ENCODE measurements at regions not wholly inside any gene's neighbourhood (a gene's known extent, or its start where the extent isn't known, plus 50 kb on each side); places are given as distances from the start of the nearest gene placed in this dataset.

DNA sequence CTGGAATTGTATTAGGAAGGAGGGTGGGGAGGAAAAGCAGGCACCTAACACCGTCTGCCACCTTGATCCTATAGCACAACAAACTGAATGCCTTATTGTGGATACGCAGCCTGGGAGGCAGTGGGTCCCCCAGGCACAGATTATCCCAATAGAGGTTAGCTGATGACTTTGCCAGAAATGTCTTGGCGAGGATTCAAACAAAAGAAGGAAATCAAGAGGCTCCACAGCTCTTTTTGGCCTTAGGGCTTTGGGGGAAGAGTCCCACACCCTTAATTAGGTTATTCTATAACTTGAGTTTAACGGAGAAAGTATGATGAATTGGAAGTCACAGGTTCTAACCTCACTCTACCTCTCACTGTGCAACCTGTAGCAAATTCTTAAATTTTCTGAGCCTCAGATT is 102.0 kb downstream of the MRPL14 start:
- ChIA-PET POLR2A (interaction anchor here (0.7 to 1.6 kb wide), 4 partner anchors 9 to 49 kb away, joined by 3 to 5 read pairs (median 4); no protein-coding TSS in a partner anchor), CTCF (ENCODE audit: low intra/inter-chr PET ratio) (no interaction called here)
- Histone ChIP-seq H3K9me1 (ENCODE audit: control insufficient read depth, insufficient read depth, low read length) (no peaks in the 10 kb centered on the region), H3K9me3 (replicated peaks; ENCODE audit: control insufficient read depth, insufficient read depth, low read depth, low read length) (no peaks in the 10 kb centered on the region), H3K27me3 (ENCODE audit: control insufficient read depth in 2 of 2, insufficient read depth in 2 of 2, low read length in 2 of 2) (no peaks in the 10 kb centered on the region), H3K36me3 (ENCODE audit: control insufficient read depth, insufficient read depth, low read length) (no peaks in the 10 kb centered on the region), H3K79me2 (ENCODE audit: control insufficient read depth, insufficient read depth, low read length) (no peaks in the 10 kb centered on the region), H3K4me3 (no peak overlapping the region), H2AFZ (ENCODE audit: low read depth, low read length) (no peak overlapping the region), H3K4me2 (ENCODE audit: insufficient read depth, low read length) (no peak overlapping the region), H3K27ac (ENCODE audit: extremely low read depth, low read depth, low read length) (no peak overlapping the region), H4K20me1 (replicated peaks; ENCODE audit: control insufficient read depth, insufficient read depth, low read length) (no peaks in the 10 kb centered on the region), H3K9ac (ENCODE audit: insufficient read depth in 1 of 2, low read depth in 2 of 2, low read length in 2 of 2) (no peak overlapping the region), H3K4me1 (replicated peaks in 1 of 2; ENCODE audit: control insufficient read depth in 2 of 2, insufficient read depth in 2 of 2, low read length in 2 of 2) (peaks cover 2 to 10% of the 10 kb centered on the region in 2 experiments; a peak in 2 of 5 replicates)
- 63% methylated on average over 4 of the region's 4 CpGs for WGBS (ENCODE audit: insufficient coverage, low coverage, missing lambda C conversion rate)
- in situ Hi-C loops (cut with MboI) (no loop called here), intact Hi-C loops (cut with micrococcal nuclease) (no loop called here)
- no TSS peak for BruUV-seq (replicated peaks)
- no peak for FAIRE-seq
- DNase-seq (ENCODE audit: extremely low read depth in 1 of 4, low spot score in 3 of 4), result no peak
- no peak for ATAC-seq
- TF ChIP-seq ZBTB17 (CRISPR knock-in tag; IDR thresholded peaks at IDR 0.05) (no peak), DDX20 (tag; IDR thresholded peaks at IDR 0.05; ENCODE audit: low read depth) (no peak), ZNF3 (CRISPR knock-in tag; IDR thresholded peaks at IDR 0.05) (no peak), MBD1 (CRISPR knock-in tag; IDR thresholded peaks at IDR 0.05) (no peak), DNMT1 (IDR thresholded peaks at IDR 0.05) (no peak), CLOCK (CRISPR knock-in tag; IDR thresholded peaks at IDR 0.05; ENCODE audit: borderline replicate concordance) (no peak), NR3C1 (CRISPR knock-in tag; IDR thresholded peaks at IDR 0.05) (no peak), ILF3 (IDR thresholded peaks at IDR 0.05; ENCODE audit: borderline replicate concordance) (no peak), THRA (IDR thresholded peaks at IDR 0.05) (no peak)
- TF ChIP-seq, protein P1, sequence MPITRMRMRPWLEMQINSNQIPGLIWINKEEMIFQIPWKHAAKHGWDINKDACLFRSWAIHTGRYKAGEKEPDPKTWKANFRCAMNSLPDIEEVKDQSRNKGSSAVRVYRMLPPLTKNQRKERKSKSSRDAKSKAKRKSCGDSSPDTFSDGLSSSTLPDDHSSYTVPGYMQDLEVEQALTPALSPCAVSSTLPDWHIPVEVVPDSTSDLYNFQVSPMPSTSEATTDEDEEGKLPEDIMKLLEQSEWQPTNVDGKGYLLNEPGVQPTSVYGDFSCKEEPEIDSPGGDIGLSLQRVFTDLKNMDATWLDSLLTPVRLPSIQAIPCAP (CRISPR knock-in tag; IDR thresholded peaks at IDR 0.05; ENCODE audit: borderline replicate concordance), result no peak
- TF ChIP-seq, protein P2, sequence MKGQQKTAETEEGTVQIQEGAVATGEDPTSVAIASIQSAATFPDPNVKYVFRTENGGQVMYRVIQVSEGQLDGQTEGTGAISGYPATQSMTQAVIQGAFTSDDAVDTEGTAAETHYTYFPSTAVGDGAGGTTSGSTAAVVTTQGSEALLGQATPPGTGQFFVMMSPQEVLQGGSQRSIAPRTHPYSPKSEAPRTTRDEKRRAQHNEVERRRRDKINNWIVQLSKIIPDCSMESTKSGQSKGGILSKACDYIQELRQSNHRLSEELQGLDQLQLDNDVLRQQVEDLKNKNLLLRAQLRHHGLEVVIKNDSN (CRISPR knock-in tag; IDR thresholded peaks at IDR 0.05), result no peak
- TF ChIP-seq, protein P3, sequence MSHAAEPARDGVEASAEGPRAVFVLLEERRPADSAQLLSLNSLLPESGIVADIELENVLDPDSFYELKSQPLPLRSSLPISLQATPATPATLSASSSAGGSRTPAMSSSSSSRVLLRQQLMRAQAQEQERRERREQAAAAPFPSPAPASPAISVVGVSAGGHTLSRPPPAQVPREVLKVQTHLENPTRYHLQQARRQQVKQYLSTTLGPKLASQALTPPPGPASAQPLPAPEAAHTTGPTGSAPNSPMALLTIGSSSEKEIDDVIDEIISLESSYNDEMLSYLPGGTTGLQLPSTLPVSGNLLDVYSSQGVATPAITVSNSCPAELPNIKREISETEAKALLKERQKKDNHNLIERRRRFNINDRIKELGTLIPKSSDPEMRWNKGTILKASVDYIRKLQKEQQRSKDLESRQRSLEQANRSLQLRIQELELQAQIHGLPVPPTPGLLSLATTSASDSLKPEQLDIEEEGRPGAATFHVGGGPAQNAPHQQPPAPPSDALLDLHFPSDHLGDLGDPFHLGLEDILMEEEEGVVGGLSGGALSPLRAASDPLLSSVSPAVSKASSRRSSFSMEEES (CRISPR knock-in tag; IDR thresholded peaks at IDR 0.05), result no peak
- TF ChIP-seq, protein P4, sequence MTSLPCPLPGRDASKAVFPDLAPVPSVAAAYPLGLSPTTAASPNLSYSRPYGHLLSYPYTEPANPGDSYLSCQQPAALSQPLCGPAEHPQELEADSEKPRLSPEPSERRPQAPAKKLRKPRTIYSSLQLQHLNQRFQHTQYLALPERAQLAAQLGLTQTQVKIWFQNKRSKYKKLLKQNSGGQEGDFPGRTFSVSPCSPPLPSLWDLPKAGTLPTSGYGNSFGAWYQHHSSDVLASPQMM (CRISPR knock-in tag; IDR thresholded peaks at IDR 0.05), result no peak

All from K562 (cell line).